ACC112 (cell line): ENCODE measurements at regions not wholly inside any gene's neighbourhood (a gene's known extent, or its start where the extent isn't known, plus 50 kb on each side); places are given as distances from the start of the nearest gene placed in this dataset.
A peak's percentile ranks its signal among the peaks of the same experiment; 100 is the strongest.

Experiments used
- H2AFZ ChIP-seq: fragments of 200-600 bp; sonication (generic); one replicate; pipeline ENCODE4 v1.6.0; 2017; ENCODE audit warnings: antibody characterized with exemption, low read length; ENCODE audit not compliant: unreplicated experiment
- H3K27ac ChIP-seq: fragments of 200-600 bp; sonication (generic); 2 replicates; pipeline ENCODE4 v1.5.1; 2014; ENCODE audit warnings: low read depth, mild to moderate bottlenecking, antibody characterized with exemption, low read length, moderate library complexity
- H3K27me3 ChIP-seq: fragments of 200-600 bp; sonication (generic); 2 replicates; pipeline ENCODE4 v1.6.1; 2014; ENCODE audit warnings: mild to moderate bottlenecking, antibody characterized with exemption, low read length, moderate library complexity, mixed read lengths; ENCODE audit not compliant: insufficient read depth
- H3K36me3 ChIP-seq: fragments of 200-600 bp; sonication (generic); 2 replicates; pipeline ENCODE4 v1.6.1; 2016; ENCODE audit warnings: mild to moderate bottlenecking, antibody characterized with exemption, low read length, moderate library complexity, mixed read lengths; ENCODE audit not compliant: insufficient read depth
- H3K4me1 ChIP-seq: fragments of 200-600 bp; sonication (generic); one replicate; pipeline ENCODE4 v1.6.1; 2016; ENCODE audit warnings: low read length, mixed read lengths; ENCODE audit not compliant: insufficient read depth, unreplicated experiment, control insufficient read depth
- H3K4me3 ChIP-seq: fragments of 200-600 bp; sonication (generic); 2 replicates; pipeline ENCODE4 v1.5.1; 2014; ENCODE audit warnings: mild to moderate bottlenecking, low read depth, low read length
- H3K79me2 ChIP-seq: fragments of 200-600 bp; sonication (generic); one replicate; pipeline ENCODE4 v1.6.0; 2016; ENCODE audit warnings: low read length; ENCODE audit not compliant: control insufficient read depth, unreplicated experiment, insufficient read depth

GRCh38 chr2:144099340-144099739 is 420.6 kb downstream of the ZEB2 start:
- no peaks in the 10 kb centered on the region for H3K79me2 ChIP-seq
- H3K27ac ChIP-seq = no peak overlapping the region
- no peak overlapping the region for H3K4me3 ChIP-seq
- no peaks in the 10 kb centered on the region for H3K27me3 ChIP-seq
- peaks cover 14% of the 10 kb centered on the region for H3K4me1 ChIP-seq
- H2AFZ ChIP-seq = no peak overlapping the region
- H3K36me3 ChIP-seq = no peaks in the 10 kb centered on the region

- Histone ChIP-seq H3K4me3 (no peak overlapping the region), H3K4me1 (peaks cover 14% of the 10 kb centered on the region), H2AFZ (no peak overlapping the region), H3K27ac (no peak overlapping the region), H3K79me2 (no peaks in the 10 kb centered on the region), H3K36me3 (no peaks in the 10 kb centered on the region), H3K27me3 (no peaks in the 10 kb centered on the region)
Measured at GRCh38 chr2:144097440-144098225, 422.3 kb downstream of the ZEB2 start.

GRCh38 chr2:144096531-144096930 is 423.4 kb downstream of the ZEB2 start:
- H3K4me3 ChIP-seq = no peak overlapping the region
- no peak overlapping the region for H3K27ac ChIP-seq
- no peaks in the 10 kb centered on the region for H3K27me3 ChIP-seq
- no peaks in the 10 kb centered on the region for H3K79me2 ChIP-seq
- H3K4me1 ChIP-seq = peaks cover 14% of the 10 kb centered on the region
- no peaks in the 10 kb centered on the region for H3K36me3 ChIP-seq
- no peak overlapping the region for H2AFZ ChIP-seq

DNA sequence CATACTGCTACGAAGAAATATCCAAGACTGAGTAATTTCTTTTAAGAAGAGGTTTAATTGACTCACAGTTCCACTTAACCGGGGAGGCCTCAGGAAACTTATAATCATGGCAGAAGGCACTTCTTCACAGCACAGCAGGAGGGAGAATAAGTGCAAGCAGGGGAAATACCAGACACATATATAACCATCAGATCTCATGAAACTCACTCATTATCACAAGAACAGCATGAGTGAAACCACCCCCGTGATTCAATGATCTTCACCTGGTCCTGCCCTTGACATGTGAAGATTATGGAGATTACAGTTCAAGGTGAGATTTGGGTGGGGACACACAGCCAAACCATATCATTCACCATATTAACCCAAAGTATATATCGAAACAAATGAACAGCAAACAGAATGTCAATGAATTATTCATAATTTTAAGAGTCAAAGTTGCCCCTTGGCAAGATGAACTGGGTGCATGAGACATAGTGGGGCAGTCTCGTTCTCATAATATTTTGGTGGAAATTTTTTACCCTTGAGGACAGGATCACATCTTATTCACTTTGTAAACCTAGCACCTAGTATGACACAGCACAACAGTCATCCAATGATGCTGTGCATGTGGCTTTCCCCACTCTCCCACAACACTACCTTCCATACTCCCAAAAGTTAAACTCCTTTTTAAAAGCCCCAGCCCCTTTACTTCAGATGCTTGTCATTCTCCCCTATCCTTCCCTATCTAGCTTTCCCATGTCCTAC is 425.3 kb downstream of the ZEB2 start:
- no peak overlapping the region for H3K27ac ChIP-seq
- H3K4me1 ChIP-seq = peaks cover 4% of the 10 kb centered on the region
- no peaks in the 10 kb centered on the region for H3K79me2 ChIP-seq

GRCh38 chr2:144091622-144092021 is 428.3 kb downstream of the ZEB2 start:
- Histone ChIP-seq H3K36me3 (no peaks in the 10 kb centered on the region), H3K4me3 (no peak overlapping the region), H3K79me2 (no peaks in the 10 kb centered on the region), H3K4me1 (peaks cover 10% of the 10 kb centered on the region), H2AFZ (no peak overlapping the region), H3K27me3 (no peaks in the 10 kb centered on the region), H3K27ac (no peak overlapping the region)

More for the DNA sequence above, 425.3 kb downstream of the ZEB2 start:
- Histone ChIP-seq H3K36me3 (no peaks in the 10 kb centered on the region), H3K27me3 (no peaks in the 10 kb centered on the region), H3K4me3 (no peak overlapping the region), H2AFZ (no peak overlapping the region)

- Histone ChIP-seq H3K4me3 (no peak overlapping the region), H3K79me2 (no peaks in the 10 kb centered on the region), H3K4me1 (peaks cover 30% of the 10 kb centered on the region), H3K27ac (no peak overlapping the region), H3K36me3 (no peaks in the 10 kb centered on the region), H3K27me3 (no peaks in the 10 kb centered on the region), H2AFZ (no peak overlapping the region)
Measured at GRCh38 chr2:144088863-144089262, 431.1 kb downstream of the ZEB2 start.

DNA sequence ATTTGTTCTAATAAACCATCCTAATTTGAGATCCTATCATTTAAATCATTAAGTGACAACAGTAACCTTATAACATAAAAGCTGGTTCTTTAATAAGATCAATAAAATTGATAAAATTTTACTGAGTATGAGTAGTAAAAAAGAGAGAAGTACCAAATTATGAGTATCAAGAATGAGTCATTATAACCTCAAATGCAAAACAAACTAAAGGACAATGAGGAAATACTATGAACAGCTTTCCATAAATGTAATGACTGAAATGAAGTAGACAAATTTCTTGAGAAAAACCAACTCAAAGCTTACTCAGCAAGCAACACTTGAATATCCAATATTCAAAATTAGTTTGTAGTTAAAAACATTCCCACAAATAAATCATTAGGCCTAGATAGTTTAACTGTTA is 433.0 kb downstream of the ZEB2 start:
- H2AFZ ChIP-seq = peak overlapping the region; percentile 6
- no peak overlapping the region for H3K4me3 ChIP-seq
- no peaks in the 10 kb centered on the region for H3K27me3 ChIP-seq
- no peaks in the 10 kb centered on the region for H3K79me2 ChIP-seq
- H3K4me1 ChIP-seq = peaks cover 46% of the 10 kb centered on the region
- no peaks in the 10 kb centered on the region for H3K36me3 ChIP-seq
- peak overlapping the region; percentile 29 for H3K27ac ChIP-seq

DNA sequence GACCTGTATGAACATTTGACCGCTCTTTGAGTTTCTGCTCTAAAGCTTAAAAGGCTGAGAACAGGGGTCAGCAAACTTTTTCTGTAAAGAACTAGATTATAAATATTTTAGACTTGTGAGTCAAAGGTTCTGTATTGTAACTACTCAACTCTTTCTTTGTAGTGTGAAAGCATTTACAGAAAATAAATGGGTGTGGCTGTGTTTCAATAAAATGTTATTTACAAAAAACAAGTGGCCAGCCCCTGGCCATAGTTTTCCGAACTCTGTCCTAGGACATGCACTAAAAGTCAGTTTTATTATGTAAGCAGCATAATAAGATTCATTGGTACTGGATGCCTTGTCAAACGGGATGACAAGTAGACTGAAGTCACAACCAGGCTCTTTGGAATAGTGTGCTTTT is 434.9 kb downstream of the ZEB2 start:
- peak overlapping the region; percentile 4 for H2AFZ ChIP-seq
- H3K36me3 ChIP-seq = no peaks in the 10 kb centered on the region
- H3K79me2 ChIP-seq = no peaks in the 10 kb centered on the region
- H3K27ac ChIP-seq = peak overlapping the region; percentile 88
- no peaks in the 10 kb centered on the region for H3K27me3 ChIP-seq
- peaks cover 53% of the 10 kb centered on the region for H3K4me1 ChIP-seq
- no peak overlapping the region for H3K4me3 ChIP-seq

GRCh38 chr2:144084114-144084661 is 435.7 kb downstream of the ZEB2 start:
- peak overlapping the region; percentile 36 for H2AFZ ChIP-seq
- no peaks in the 10 kb centered on the region for H3K27me3 ChIP-seq
- no peaks in the 10 kb centered on the region for H3K36me3 ChIP-seq
- H3K4me1 ChIP-seq = peaks cover 60% of the 10 kb centered on the region
- H3K79me2 ChIP-seq = no peaks in the 10 kb centered on the region
- H3K4me3 ChIP-seq = peak overlapping the region; percentile 9; the same call in 1 of the 2 replicates
- H3K27ac ChIP-seq = peak overlapping the region; percentile 88

GRCh38 chr2:144083211-144083610 is 436.7 kb downstream of the ZEB2 start:
- no peaks in the 10 kb centered on the region for H3K79me2 ChIP-seq
- peaks cover 64% of the 10 kb centered on the region for H3K4me1 ChIP-seq
- no peak overlapping the region for H3K4me3 ChIP-seq
- H3K27ac ChIP-seq = peak overlapping the region; percentile 88
- H2AFZ ChIP-seq = no peak overlapping the region
- no peaks in the 10 kb centered on the region for H3K36me3 ChIP-seq
- no peaks in the 10 kb centered on the region for H3K27me3 ChIP-seq
